ENCODE measurements at regions not wholly inside any gene's neighbourhood (a gene's known extent, or its start where the extent isn't known, plus 50 kb on each side); places are given as distances from the start of the nearest gene placed in this dataset.

GRCh38 chr5:117249086-117249815 is 674.6 kb upstream of the SEMA6A start:
- POLR2A ChIA-PET, result no interaction called here
- no peak for DNase-seq (ENCODE audit: low read depth, low spot score)
- Histone ChIP-seq H3K27me3 (ENCODE audit: control insufficient read depth in 2 of 2, insufficient read depth in 2 of 2, low read length in 2 of 2) (no peaks in the 10 kb centered on the region), H3K9ac (replicated peaks; ENCODE audit: extremely low read depth, insufficient read depth, low read length) (no peak overlapping the region), H3K4me2 (ENCODE audit: insufficient read depth, low read length) (no peak overlapping the region), H3K9me1 (replicated peaks; ENCODE audit: control insufficient read depth, extremely low read depth, insufficient read depth, low read length) (no peaks in the 10 kb centered on the region), H4K20me1 (replicated peaks; ENCODE audit: control insufficient read depth, extremely low read depth, insufficient read depth, low read length) (no peaks in the 10 kb centered on the region), H3K36me3 (ENCODE audit: control insufficient read depth in 2 of 2, extremely low read depth in 1 of 2, insufficient read depth in 2 of 2, low read length in 2 of 2) (no peaks in the 10 kb centered on the region), H3K79me2 (ENCODE audit: control insufficient read depth, insufficient read depth, low read length) (no peaks in the 10 kb centered on the region), H2AFZ (ENCODE audit: low read depth, low read length) (no peak overlapping the region), H3K27ac (ENCODE audit: insufficient read depth, low read depth, low read length) (no peak overlapping the region), H3K4me1 (ENCODE audit: control insufficient read depth, extremely low read depth, insufficient read depth, low read length) (no peaks in the 10 kb centered on the region), H3K9me3 (replicated peaks; ENCODE audit: control insufficient read depth, insufficient read depth, low read length) (no peaks in the 10 kb centered on the region), H3K4me3 (replicated peaks in 1 of 3; ENCODE audit: insufficient read depth in 1 of 3, low read depth in 1 of 3, low read length in 3 of 3) (no peak overlapping the region)
- CTCF ChIA-PET, result no interaction called here
- BruUV-seq (replicated peaks), result no TSS peak
- FAIRE-seq, result no peak
- no peak for TF ChIP-seq MYC (IDR thresholded peaks at IDR 0.05; ENCODE audit: low read depth, low read length)
- TF ChIP-seq JUN (IDR thresholded peaks at IDR 0.05; ENCODE audit: borderline replicate concordance, insufficient read depth, insufficient read length, low read depth), result no peak
- no peak for TF ChIP-seq CTCF (IDR thresholded peaks at IDR 0.05; ENCODE audit: extremely low read depth in 1 of 2, insufficient read depth in 1 of 2, low read depth in 1 of 2, low read length in 2 of 2)
- TF ChIP-seq POLR2AphosphoS5 (IDR thresholded peaks at IDR 0.05; ENCODE audit: insufficient read depth, low read depth, low read length), result no peak
- TF ChIP-seq EZH2 (IDR thresholded peaks at IDR 0.05; ENCODE audit: borderline replicate concordance, low read depth, low read length, severe bottlenecking), result no peak
- intact Hi-C loops (cut with micrococcal nuclease), result no loop called here
- dilution Hi-C loops (cut with MboI; ENCODE audit: extremely low pct_ligation_motif_present, low sequenced_read_pairs), result no loop called here

DNA sequence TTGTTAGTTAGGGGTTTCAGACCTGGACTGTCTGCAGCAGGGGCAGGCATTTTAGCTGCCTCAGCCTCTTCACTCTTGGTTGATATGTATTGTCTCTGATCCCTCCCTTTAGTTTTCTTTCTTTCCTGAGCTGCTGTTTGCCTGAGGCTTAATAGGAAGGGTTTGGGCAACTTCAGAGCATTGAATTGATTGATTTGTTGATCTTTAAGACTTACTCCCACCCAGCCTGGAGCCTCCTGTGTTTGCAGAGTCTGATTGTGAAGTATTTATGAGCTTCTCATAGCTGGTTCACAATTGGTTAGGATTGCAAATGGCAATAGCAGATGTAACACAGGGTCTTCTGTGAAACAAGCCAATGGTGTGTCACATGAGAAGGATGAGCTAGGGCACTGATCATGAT is 671.8 kb upstream of the SEMA6A start:
- H3K36me3 ChIP-seq (ENCODE audit: control insufficient read depth in 2 of 2, extremely low read depth in 1 of 2, insufficient read depth in 2 of 2, low read length in 2 of 2), result no peaks in the 10 kb centered on the region
- H3K9ac ChIP-seq (replicated peaks; ENCODE audit: extremely low read depth, insufficient read depth, low read length), result no peak overlapping the region
- H3K4me2 ChIP-seq (ENCODE audit: insufficient read depth, low read length), result no peak overlapping the region
- dilution Hi-C loops (cut with MboI; ENCODE audit: extremely low pct_ligation_motif_present, low sequenced_read_pairs) (no loop called here), intact Hi-C loops (cut with micrococcal nuclease) (no loop called here)
- FAIRE-seq (no peak), DNase-seq (ENCODE audit: low read depth, low spot score) (no peak)
- no peaks in the 10 kb centered on the region for H3K9me1 ChIP-seq (replicated peaks; ENCODE audit: control insufficient read depth, extremely low read depth, insufficient read depth, low read length)
- no peaks in the 10 kb centered on the region for H3K79me2 ChIP-seq (ENCODE audit: control insufficient read depth, insufficient read depth, low read length)
- no peak overlapping the region for H3K4me3 ChIP-seq (replicated peaks in 1 of 3; ENCODE audit: insufficient read depth in 1 of 3, low read depth in 1 of 3, low read length in 3 of 3)
- POLR2A ChIA-PET, result no interaction called here
- CTCF ChIA-PET, result no interaction called here
- TF ChIP-seq CTCF (IDR thresholded peaks at IDR 0.05; ENCODE audit: extremely low read depth in 1 of 2, insufficient read depth in 1 of 2, low read depth in 1 of 2, low read length in 2 of 2), result no peak
- TF ChIP-seq, protein P1, sequence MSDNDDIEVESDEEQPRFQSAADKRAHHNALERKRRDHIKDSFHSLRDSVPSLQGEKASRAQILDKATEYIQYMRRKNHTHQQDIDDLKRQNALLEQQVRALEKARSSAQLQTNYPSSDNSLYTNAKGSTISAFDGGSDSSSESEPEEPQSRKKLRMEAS (IDR thresholded peaks at IDR 0.05; ENCODE audit: insufficient read depth, insufficient read length), result no peak
- no peak for TF ChIP-seq POLR2A (IDR thresholded peaks at IDR 0.05; ENCODE audit: low read depth, low read length)
- TF ChIP-seq MYC (IDR thresholded peaks at IDR 0.05; ENCODE audit: low read depth, low read length), result no peak
- no peak for TF ChIP-seq GATA2 (IDR thresholded peaks at IDR 0.05; ENCODE audit: insufficient read depth, insufficient read length, low read depth, low read length)
- H3K4me1 ChIP-seq (ENCODE audit: control insufficient read depth, extremely low read depth, insufficient read depth, low read length), result no peaks in the 10 kb centered on the region
- H3K27me3 ChIP-seq (ENCODE audit: control insufficient read depth in 2 of 2, insufficient read depth in 2 of 2, low read length in 2 of 2), result no peaks in the 10 kb centered on the region
- no peak overlapping the region for H2AFZ ChIP-seq (ENCODE audit: low read depth, low read length)
- H3K27ac ChIP-seq (ENCODE audit: insufficient read depth, low read depth, low read length), result no peak overlapping the region
- BruUV-seq (replicated peaks), result no TSS peak
- no peaks in the 10 kb centered on the region for H3K9me3 ChIP-seq (replicated peaks; ENCODE audit: control insufficient read depth, insufficient read depth, low read length)
- H4K20me1 ChIP-seq (replicated peaks; ENCODE audit: control insufficient read depth, extremely low read depth, insufficient read depth, low read length), result no peaks in the 10 kb centered on the region
